ENCODE measurements at regions not wholly inside any gene's neighbourhood (a gene's known extent, or its start where the extent isn't known, plus 50 kb on each side); places are given as distances from the start of the nearest gene placed in this dataset.
"Not testable (repeated sequence)": the region's sequence is repeated elsewhere in the genome, so short reads cannot be mapped to it uniquely, and the experiment has no call there.

DNA sequence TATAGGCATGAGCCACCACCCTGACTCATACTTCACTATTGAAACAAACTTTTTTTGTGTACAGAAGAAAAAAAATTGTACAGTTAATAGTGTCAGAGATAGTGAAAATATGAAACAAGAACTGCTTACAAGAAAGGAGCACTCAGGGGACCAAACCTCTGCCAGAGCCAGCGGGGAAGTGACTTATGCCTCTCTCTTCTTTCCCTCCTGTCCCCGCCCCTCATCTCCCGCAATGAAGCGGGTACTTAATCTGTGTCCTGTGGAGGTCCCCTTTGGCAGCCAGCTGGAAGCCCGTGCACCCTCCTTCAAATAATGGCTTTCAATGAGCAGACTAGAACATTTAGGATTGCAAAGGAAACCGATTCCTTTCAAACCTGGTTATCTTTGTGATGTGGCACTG is 51.5 kb downstream of the PPIAL4A start:
- not testable (repeated sequence) for DNase-seq (ENCODE audit: low read depth)

DNA sequence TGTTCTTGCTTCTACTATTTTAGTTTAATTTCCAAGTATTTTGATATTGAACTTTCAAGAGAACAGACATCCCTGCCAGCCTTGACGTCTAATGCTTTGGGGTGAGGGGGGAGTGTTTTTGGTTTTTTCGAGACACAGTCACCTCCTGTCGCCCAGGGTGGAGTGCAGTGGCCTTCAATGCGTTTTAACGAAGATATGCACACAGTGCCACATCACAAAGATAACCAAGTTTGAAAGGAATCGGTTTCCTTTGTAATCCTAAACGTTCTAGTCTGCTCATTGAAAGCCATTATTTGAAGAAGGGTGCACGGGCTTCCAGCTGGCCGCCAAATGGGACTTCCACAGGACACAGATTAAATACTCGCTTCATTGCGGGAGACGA is 52.3 kb downstream of the PPIAL4A start:
- DNase-seq (ENCODE audit: low read depth): not testable (repeated sequence)

DNA sequence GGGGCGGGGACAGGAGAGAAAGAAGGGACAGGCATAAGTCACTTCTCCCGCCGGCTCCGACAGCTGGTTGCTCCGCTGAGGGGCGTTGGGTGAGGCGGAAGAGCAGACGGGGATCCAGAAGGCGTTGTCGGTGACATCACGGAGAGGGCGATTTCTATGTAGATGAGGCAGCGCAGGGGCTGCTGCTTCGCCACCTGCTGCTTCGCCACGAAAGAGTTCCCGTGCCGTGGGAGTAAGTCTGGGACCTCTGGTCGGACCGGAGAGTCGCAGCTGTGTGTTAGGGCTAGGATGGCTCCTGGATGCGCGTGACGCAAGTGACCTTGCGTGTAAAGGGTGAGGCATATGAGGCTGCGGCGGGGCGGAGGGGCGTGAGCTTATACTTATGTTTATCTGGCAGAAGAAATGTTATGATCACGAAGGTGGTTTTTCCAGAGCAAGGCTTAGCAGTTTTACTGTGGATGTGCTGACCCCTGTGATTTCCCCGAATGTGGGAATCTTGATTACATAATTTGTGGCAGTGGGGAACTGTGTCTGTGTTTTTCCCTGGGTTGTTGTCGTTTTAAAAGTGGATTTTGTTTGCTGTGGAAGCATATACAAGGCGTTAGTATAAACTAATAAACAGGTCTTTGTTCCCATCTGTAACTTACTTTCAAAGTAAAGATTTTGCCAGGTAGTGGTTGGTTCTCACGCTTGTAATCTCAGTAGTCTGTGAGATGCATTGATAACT is 52.8 kb downstream of the PPIAL4A start:
- peak; percentile 57 for DNase-seq (ENCODE audit: low read depth)

DNA sequence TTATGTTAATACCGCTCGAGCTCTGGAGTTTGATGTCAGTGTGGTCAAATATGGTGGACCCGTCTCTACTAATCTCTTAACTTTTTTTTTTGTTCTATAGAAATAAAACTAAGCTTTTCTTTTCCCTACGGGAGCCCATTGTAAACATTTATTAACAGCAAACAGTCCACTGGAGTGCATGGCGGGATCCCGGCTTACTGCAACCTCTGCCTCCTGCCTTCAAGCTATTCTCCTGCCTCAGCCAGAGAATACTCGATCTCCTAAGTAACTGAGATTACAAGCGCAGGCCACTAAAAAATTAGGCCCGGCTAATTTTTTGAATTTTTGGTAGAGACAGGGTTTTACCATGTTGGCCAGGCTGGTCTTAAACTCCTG is 53.4 kb downstream of the PPIAL4A start:
- DNase-seq (ENCODE audit: low read depth): not testable (repeated sequence)

DNA sequence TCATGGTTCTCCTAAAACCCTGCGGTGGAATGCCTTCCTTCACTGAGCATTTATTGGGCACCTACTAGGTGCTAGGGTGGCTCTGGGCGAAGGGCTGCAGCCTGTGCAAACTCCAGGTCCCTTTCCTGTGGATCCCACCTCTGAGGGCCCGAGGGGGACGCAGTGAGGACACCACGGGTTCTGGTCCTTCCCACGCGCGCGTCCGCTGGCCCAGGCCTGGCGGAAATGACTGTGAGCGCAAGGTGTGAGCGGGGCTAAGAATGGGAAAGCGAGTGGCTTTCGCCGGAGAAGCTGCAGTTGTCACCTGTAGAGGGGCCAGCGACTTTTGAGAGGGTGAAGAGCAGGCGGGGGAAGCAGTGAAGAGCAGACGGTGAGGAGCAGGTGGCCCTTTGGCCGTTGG is 55.1 kb downstream of the PPIAL4A start:
- not testable (repeated sequence) for DNase-seq (ENCODE audit: low read depth)

DNA sequence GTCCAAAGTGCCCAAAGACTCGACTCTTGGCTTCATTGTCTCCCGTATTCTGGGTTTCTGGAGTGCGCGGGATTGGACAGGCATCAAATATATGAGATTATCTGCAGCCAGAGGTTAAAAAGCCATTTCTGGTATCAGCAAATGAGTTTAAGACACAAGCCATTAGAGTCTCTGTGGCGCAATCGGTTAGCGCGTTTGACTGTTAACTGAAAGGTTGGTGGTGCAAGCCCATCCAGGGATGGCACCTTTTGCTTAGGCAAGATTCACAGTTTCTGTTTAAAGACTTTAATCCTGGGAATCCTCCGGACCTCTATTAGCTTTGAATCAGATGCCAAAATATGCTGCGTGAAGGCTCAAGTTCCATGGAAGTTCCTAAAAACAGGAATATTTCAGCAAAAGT is 55.6 kb downstream of the PPIAL4A start:
- not testable (repeated sequence) for DNase-seq (ENCODE audit: low read depth)

DNA sequence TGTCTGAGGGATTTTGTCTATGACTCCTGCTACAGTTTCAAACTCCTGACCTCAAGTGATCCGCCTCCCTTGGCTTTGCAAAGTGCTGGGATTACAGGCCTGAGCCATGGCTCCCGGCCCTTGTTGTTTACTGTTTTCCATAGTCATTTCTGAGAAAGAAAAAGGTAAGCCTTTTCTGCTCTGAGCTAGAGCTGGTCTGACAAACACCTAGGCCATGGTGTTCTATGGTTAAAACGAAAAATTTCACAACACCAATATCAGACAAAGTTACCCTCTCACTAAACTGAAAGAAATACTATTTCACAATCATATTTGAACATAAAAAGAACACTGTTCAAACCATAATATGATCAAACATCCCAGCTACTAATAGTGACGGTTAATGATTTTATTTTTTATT is 57.5 kb downstream of the PPIAL4A start:
- DNase-seq (ENCODE audit: low read depth): not testable (repeated sequence)

DNA sequence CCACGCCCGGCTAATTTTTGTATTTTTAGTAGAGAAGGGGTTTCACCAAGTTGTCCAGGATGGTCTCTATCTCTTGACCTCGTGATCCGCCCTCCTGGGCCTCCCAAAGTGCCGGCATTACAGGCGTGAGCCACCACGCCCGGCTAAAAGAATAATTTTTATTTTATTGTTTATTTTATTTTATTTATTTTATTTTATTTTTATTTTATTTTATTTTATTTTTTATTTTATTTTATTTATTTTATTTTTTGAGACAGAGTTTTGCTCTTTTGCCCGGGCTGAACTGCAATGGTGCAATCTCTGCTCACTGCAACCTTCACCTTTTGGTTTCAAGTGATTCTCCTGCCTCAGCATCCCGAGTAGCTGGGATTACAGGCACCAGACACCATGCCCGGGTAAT is 60.2 kb downstream of the PPIAL4A start:
- not testable (repeated sequence) for DNase-seq (ENCODE audit: low read depth)

DNA sequence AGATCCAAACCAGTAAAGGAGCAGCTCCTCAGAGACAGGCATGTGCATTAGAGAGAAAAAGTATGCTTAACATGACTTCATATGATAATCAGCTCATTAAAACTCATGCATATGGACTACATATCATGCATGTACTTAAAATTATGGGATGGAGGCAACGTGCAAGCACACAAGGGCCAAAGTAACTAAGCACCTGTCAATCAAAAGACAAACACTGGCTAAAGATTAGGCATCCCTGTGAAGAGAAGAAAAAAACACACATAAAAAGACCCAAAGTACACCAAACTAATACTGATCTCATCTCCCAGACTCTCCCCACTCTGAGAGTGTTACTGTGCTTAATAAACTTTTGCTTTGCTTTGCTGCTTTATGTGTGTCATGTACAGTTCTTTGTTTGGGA is 61.1 kb downstream of the PPIAL4A start:
- not testable (repeated sequence) for DNase-seq (ENCODE audit: low read depth)

DNA sequence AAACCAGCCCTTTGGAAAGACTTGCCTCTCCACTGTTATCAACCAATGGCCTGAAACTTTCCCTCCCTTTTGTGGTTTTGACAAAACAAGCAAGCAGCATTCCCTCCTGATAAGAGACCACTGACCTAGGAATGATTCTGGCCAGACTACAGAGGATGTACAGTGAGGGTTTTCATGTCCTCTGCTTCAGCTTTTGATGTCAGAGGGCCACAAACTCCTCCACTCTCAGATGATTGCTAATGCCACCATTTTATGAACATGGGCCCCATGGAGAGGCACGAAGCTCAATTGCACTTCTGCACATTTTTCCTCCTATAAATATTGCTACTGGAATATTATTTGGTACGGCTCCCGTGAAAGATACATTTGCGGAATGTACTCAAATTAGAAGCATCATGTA is 61.5 kb downstream of the PPIAL4A start:
- not testable (repeated sequence) for DNase-seq (ENCODE audit: low read depth)

DNA sequence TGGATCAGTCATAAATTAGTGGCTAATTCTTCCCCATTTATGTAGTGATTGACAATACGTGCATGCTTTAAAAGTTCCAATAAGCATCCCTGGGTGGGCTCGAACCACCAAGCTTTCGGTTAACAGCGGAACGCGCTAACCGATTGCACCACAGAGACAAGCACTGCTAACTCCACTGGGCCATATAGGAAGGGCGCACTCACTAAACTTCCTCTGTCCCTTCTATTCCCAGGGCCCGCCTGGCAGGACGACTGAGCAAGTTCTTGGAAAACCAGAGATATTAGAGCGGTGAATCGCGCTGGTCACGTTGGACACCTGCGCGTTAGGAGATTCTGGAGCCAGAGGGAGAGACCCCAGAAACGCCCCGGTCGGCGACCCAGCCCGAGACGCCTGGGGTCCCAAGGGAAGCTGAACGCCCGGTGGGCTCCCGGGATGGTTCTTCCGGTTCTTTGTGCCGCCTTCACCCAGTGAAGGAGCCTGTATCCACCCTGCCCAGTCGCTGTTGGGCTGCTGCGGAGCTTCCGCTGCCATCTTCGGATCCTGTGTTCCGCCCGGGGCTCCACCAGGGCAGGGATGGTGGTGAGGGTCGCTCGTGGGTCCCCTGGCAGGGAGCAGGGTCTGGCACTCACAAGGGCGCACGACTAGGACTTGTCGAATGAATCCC is 62.8 kb downstream of the PPIAL4A start:
- DNase-seq (ENCODE audit: low read depth): not testable (repeated sequence)

DNA sequence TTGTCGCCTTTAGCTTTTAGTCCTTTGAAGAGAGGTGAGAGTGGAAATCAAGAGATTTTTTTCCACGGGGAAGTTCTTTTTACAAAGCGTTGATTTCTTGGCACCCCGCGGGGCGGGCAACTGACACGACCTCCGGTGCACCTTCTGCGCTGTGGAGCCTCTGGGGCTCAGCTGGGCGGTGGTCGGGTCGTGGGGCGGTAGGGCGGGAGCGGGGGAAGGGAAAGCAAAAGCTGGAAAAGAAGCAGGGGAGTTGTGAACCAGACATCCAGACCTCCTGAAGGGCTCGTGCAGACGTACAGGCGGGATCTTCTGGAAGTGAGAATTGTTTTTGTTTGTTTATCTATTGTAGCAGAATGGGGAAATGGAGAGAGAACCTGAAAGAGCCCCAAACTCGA is 63.3 kb downstream of the PPIAL4A start:
- DNase-seq (ENCODE audit: low read depth): not testable (repeated sequence)

DNA sequence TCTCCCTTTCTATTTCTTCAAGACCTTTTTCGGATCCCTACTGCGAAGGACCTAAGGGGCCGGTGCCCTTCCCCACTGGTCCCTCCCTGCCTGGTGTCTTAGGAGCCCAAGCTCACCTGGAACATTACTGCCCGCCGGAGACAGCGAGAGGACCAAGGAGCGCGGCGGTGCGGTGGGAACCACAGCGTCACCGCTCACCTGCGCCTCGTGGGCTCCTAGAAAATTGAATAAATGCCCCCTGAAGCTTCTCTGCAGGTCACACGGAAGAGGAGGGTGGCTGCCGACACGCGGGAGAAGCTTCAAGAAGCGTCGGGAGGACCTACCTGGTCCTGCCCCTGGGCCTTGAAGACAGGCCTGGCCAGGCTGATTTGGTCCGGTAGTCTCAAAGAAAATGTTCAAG is 65.2 kb downstream of the PPIAL4A start:
- DNase-seq (ENCODE audit: low read depth): no peak

DNA sequence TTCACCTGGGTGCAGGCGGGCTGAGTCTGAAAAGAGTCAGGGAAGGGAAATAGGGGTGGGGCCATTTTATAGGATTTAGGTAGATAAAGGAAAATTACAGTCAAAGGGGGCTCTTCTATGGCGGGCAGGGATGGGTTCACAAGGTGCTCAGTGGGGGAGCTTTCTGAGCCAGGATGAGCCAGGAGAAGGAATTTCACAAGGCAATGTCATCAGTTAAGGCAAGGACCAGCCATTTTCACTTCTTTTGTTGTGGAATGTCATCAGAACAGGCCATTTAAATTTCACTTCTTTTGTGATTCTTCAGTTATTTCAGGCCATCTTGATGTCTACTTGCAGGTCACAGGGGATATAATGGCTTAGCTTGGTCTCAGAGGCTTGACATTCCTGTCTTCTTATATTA is 66.4 kb downstream of the PPIAL4A start:
- DNase-seq (ENCODE audit: low read depth): not testable (repeated sequence)

DNA sequence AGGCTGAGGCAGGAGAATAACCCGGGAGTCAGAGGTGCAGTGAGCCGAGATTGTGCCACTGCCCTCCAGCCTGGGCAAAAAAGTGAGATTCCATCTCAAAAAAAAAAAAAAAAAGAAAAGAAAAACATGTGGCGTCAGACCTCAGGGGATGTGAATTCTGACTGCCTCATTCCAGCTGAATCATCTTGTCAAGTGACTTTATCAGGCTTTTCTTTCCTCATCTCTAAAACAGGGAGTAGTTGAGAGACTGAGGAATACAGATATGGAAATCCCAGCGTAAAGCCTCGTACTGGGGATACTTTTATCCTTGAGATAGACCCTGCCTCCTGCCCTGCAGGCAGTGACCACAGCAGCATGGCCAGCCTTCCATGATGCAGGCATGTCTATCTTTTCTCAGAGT is 76.4 kb downstream of the PPIAL4A start:
- DNase-seq (ENCODE audit: low read depth): not testable (repeated sequence)

DNA sequence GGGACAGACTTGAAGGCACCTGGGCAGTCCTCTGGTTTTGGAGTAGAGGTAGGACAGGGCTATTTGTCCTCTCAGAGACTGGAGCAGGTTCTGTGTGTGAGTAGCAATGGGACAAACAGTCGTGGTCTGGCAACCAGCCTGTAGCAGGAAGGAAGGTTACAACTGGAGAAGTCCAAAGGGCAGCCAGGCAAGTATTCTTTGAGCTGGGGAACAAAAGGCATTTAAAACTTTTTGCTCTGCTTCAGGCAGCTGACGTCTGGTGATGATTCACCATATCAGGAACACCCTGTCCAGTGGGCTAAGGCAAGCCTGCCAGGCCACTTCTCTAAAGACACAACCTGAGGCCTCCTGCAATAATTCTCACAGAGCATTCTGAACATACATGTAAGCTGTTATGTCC is 83.3 kb downstream of the PPIAL4A start:
- DNase-seq (ENCODE audit: low read depth): not testable (repeated sequence)

DNA sequence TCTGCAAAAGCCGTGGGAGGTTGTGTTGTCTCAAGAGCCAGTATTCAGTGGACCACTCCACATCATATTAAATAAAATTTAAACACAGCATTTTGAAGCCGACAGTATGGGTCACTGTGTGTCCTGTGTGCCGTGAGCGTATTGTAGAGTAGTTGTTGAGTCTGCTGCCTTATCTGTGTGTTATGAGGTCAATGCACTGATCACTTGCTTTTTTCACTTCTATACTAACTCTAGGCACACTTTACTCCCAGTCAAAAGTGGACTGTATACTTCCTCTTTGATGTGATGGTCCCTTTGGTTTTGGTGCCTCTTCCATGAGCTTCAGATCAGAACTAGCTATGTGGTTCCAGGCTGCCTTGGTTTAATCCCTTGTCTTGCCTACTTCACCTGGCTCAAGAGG is 84.3 kb downstream of the PPIAL4A start:
- DNase-seq (ENCODE audit: low read depth): not testable (repeated sequence)

DNA sequence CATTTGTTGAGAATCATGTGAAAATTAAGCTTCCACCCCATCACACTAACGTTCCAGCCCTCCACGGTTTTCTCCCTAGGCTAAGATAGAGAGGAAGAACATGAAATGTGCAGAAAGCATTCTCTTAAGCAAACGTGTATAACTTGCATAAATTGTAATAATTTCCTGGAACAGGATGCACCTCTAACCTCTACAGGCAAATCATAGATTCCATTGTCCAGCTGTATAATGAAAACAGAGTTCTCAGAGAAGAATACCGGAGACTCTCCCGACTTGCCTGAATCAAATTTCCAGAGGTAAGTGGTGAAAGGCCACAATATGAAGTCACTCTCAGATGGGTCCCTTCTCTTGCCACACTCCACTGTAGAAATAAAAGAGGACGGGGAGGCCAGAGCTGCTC is 87.7 kb downstream of the PPIAL4A start:
- not testable (repeated sequence) for DNase-seq (ENCODE audit: low read depth)

DNA sequence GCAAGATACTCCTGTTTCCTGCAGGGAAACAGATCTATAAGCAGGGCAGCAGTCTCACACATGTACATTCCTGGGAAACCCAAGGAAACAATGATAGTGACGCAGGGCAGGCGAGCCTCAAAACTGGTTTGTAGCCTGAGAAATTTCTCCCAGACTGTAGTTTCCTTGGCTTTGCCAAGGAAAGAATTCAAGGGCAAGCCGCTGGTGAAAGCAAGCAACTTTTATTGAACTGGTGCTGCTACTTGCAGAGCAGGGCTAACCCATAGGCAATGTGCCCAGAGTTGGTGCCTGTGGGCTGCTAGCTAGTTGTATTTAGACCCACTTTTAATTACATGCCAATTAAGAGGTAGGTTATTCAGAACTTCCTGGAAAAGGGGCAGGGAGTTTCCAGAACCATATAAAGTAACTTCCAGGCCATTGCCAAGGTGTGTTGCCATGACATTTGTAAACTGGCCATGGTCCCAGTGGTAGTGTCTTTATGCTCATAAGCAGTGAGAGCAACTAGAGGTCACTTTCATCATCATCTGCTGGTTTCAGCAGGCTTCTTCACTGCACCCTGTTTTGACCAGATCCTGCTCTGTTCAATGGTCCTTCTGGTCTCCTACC is 92.0 kb downstream of the PPIAL4A start:
- DNase-seq (ENCODE audit: low read depth): not testable (repeated sequence)

DNA sequence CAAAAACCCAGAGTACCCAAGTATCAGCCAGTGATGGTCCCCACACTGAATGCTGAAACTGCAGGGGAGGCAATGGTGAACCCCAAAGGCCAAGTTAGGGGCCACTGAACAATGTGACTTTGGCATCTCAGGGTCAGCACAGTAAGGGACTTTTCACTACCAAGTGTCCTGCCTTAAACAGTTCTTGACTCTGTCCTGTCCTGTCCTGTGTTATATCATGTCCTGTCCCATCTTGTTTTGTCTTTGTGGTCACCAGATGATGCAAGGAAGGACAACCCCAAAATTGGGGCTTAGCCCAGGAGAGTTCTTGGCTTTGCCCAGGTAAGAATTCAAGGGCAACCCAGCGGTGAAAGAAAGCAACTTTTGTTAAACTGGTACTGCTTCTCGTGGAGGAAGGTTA is 105.0 kb downstream of the PPIAL4A start:
- not testable (repeated sequence) for DNase-seq (ENCODE audit: low read depth)

DNA sequence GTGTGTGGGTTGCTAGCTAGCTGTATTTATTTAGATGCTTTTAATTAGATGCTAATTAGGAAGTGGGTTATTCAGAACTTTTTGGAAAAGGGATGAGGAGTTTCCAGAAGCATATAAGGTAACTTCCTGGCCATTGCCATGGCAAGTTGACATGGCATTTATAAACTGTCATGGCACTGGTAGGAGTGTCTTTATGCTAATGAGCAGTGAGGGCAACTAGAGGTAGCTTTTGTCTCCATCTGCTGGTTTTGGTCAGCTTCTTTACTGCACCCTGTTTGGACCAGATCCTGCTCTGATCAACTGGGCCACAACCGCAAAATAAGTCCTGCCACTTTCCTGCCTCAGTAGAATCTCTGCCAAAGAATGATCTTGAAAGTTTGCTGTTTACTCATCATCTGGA is 105.5 kb downstream of the PPIAL4A start:
- not testable (repeated sequence) for DNase-seq (ENCODE audit: low read depth)

DNA sequence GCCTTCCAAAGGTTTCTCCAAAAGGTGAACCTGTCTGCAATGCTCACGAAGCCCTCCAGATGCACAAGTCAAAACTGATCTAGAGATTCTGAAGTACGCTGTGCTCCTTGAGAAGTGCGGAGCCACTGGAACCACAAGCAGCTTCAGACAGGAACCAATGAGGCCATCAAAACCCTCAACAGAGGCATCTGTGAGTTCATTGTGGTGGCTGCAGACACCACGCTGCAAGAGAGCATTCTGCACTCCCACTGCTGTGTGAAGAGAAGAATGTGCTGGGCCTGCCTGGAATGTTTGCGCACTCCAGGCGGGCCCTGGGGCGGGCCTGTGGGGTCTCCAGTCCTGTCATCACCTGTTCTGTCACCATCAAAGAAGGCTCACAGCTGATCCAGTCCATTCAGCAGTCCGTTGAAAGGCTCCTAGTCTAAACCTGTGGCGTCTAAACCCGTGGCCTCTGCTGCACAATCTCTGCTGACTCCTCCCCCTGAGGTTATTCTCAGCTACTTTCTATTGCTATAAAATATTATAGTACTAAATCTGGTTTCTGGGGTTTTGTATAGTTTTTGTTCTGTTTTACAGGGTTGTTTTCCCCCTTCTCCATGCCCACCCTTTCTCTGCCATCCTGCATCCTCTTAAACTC is 111.6 kb downstream of the PPIAL4A start:
- not testable (repeated sequence) for DNase-seq (ENCODE audit: low read depth)

DNA sequence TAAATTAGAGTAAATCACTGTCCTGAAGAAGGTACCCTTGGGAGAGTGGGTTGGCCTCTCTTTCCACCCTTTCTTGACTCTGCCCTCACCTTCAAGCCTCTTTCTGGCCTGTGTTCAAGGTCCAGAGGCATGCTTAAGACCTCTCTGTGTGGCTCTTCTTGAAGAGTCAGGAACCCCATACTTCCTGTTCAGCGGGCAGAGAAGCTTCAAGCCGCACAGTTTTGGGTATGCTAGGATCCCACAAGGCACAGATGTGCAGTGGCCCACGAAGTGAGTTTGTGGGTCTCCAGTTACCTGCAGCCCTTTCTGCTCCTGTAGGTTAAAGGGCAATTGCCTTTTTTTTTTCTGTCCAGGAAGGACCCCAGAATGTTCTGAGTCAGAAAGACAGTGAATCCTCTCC is 113.7 kb downstream of the PPIAL4A start:
- not testable (repeated sequence) for DNase-seq (ENCODE audit: low read depth)
